Smooth muscle cell (in vitro differentiated cells): ENCODE measurements at regions not wholly inside any gene's neighbourhood (a gene's known extent, or its start where the extent isn't known, plus 50 kb on each side); places are given as distances from the start of the nearest gene placed in this dataset.

Experiments used
- DNase-seq: peaks from one replicate; lab custom pipeline; 2025; ENCODE audit not compliant: unreplicated experiment; lab: John Stamatoyannopoulos, UW
- H2AFZ ChIP-seq: fragments of 200-600 bp; sonication (generic); 2 replicates; pipeline ENCODE4 v1.6.0; 2016; ENCODE audit warnings: antibody characterized with exemption, low read depth, mild to moderate bottlenecking
- H3F3A ChIP-seq: fragments of 200-600 bp; sonication (generic); 2 replicates; pipeline ENCODE4 v1.6.0; 2017; ENCODE audit warnings: antibody characterized with exemption, low read depth
- H3K27ac ChIP-seq: fragments of 200-600 bp; sonication (generic); 2 replicates; pipeline ENCODE4 v1.5.1; 2016; ENCODE audit warnings: low read depth, mild to moderate bottlenecking
- H3K27me3 ChIP-seq: fragments of 200-600 bp; sonication (generic); 2 replicates; pipeline ENCODE4 v1.6.1; 2016; ENCODE audit warnings: low read depth, mild to moderate bottlenecking
- H3K36me3 ChIP-seq: fragments of 200-600 bp; sonication (generic); 2 replicates; pipeline ENCODE4 v1.5.1; 2016; ENCODE audit warnings: low read depth
- H3K4me1 ChIP-seq: fragments of 200-600 bp; sonication (generic); 2 replicates; pipeline ENCODE4 v1.5.1; 2016; ENCODE audit warnings: low read depth
- H3K4me2 ChIP-seq: fragments of 200-600 bp; sonication (generic); 2 replicates; pipeline ENCODE4 v1.6.0; 2016; ENCODE audit warnings: mild to moderate bottlenecking
- H3K4me3 ChIP-seq: fragments of 200-600 bp; sonication (generic); 2 replicates; pipeline ENCODE4 v1.5.1; 2016; ENCODE audit warnings: mild to moderate bottlenecking
- H3K79me2 ChIP-seq: fragments of 200-600 bp; sonication (generic); 2 replicates; pipeline ENCODE4 v1.6.0; 2016; ENCODE audit warnings: low read depth, mild to moderate bottlenecking
- H3K9ac ChIP-seq: fragments of 200-600 bp; sonication (generic); 2 replicates; pipeline ENCODE4 v1.6.0; 2016; ENCODE audit warnings: low read depth
- H3K9me3 ChIP-seq: fragments of 200-600 bp; sonication (generic); replicated peaks from 2 replicates; pipeline ENCODE4 v1.5.1; 2016; ENCODE audit warnings: low read depth
- H4K20me1 ChIP-seq: fragments of 200-600 bp; sonication (generic); 2 replicates; pipeline ENCODE4 v1.6.0; 2016; ENCODE audit warnings: low read depth
- WGBS: methylation state at CpG from one replicate; pipeline ENCODE4 v1.1.7; 2016; ENCODE audit warnings: low lambda C conversion rate; 5-methylcytosine and 5-hydroxymethylcytosine counted together
- TF ChIP-seq, protein P1 (sequence below): fragments of 200-600 bp; sonication (generic); IDR thresholded peaks from 2 replicates; pipeline ENCODE4 v1.5.1; 2017; ENCODE audit warnings: borderline replicate concordance, mild to moderate bottlenecking, antibody characterized with exemption; ENCODE audit not compliant: insufficient read depth, poor library complexity, severe bottlenecking

GRCh38 chr7:117929237-117929636, 56.0 kb upstream of the CTTNBP2 start:
- Histone ChIP-seq H3K9ac (no peak overlapping the region), H3K27ac (no peak overlapping the region), H4K20me1 (no peaks in the 10 kb centered on the region), H3K4me3 (no peak overlapping the region), H3K36me3 (no peaks in the 10 kb centered on the region), H3K4me2 (no peak overlapping the region), H3K79me2 (no peaks in the 10 kb centered on the region), H3K27me3 (no peaks in the 10 kb centered on the region), H3K4me1 (no peaks in the 10 kb centered on the region), H2AFZ (no peak overlapping the region), H3K9me3 (no peaks in the 10 kb centered on the region), H3F3A (no peaks in the 10 kb centered on the region)
- TF ChIP-seq, protein P1, sequence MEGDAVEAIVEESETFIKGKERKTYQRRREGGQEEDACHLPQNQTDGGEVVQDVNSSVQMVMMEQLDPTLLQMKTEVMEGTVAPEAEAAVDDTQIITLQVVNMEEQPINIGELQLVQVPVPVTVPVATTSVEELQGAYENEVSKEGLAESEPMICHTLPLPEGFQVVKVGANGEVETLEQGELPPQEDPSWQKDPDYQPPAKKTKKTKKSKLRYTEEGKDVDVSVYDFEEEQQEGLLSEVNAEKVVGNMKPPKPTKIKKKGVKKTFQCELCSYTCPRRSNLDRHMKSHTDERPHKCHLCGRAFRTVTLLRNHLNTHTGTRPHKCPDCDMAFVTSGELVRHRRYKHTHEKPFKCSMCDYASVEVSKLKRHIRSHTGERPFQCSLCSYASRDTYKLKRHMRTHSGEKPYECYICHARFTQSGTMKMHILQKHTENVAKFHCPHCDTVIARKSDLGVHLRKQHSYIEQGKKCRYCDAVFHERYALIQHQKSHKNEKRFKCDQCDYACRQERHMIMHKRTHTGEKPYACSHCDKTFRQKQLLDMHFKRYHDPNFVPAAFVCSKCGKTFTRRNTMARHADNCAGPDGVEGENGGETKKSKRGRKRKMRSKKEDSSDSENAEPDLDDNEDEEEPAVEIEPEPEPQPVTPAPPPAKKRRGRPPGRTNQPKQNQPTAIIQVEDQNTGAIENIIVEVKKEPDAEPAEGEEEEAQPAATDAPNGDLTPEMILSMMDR: no peak
- no peak for DNase-seq

- Histone ChIP-seq H3K36me3 (no peaks in the 10 kb centered on the region), H2AFZ (no peak overlapping the region), H3K4me1 (no peaks in the 10 kb centered on the region), H3K79me2 (no peaks in the 10 kb centered on the region), H3K9ac (no peak overlapping the region), H3K9me3 (no peaks in the 10 kb centered on the region), H3K27ac (no peak overlapping the region), H3F3A (no peaks in the 10 kb centered on the region), H4K20me1 (no peaks in the 10 kb centered on the region), H3K27me3 (no peaks in the 10 kb centered on the region), H3K4me3 (no peak overlapping the region), H3K4me2 (no peak overlapping the region)
- WGBS: 88% methylated on average over 5 of the region's 5 CpGs
- TF ChIP-seq, protein P1: no peak
- DNase-seq: no peak
Measured at GRCh38 chr7:117931314-117931713, 58.1 kb upstream of the CTTNBP2 start.

DNA sequence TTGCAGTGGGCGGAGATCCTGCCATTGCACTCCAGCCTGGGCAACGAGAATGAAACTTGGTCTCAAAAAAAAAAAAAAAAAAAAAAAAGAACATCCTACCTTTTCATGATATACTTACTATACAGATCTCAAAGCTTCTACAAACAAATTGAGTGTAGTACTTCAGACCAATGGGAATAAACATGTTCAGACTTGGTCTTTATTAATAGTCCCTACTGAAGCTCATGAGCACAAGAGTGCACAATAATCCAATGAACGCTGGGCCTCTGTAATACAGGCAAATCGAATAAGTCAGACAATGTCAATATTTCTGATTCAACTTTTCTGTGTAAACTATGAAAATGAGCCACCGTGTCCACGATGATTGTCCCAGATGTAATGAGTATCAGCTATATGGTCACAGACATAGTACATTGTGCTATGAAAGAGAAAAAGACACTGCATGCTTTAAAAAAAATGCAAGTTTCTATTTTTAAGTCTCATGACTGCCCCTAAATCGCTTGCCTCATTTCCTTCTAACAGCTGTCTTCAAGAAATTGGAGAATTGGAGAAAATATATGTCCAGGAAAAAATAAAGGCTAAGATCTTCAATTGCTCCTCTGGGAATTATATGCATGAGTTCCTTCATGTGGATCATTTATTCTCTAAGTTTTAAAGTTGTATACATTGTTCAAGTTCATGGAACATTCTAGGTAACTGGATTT, 64.0 kb upstream of the CTTNBP2 start:
- WGBS: 96% methylated on average over 7 of the region's 7 CpGs
- H3K4me2 ChIP-seq: no peak overlapping the region
- H2AFZ ChIP-seq: no peak overlapping the region
- no peaks in the 10 kb centered on the region for H3K9me3 ChIP-seq
- no peaks in the 10 kb centered on the region for H3K27me3 ChIP-seq
- TF ChIP-seq, protein P1: no peak
- no peaks in the 10 kb centered on the region for H3K4me1 ChIP-seq
- H3K79me2 ChIP-seq: no peaks in the 10 kb centered on the region
- H3K4me3 ChIP-seq: no peak overlapping the region
- H3F3A ChIP-seq: no peaks in the 10 kb centered on the region
- H3K36me3 ChIP-seq: no peaks in the 10 kb centered on the region
- H4K20me1 ChIP-seq: no peaks in the 10 kb centered on the region
- H3K27ac ChIP-seq: no peak overlapping the region
- H3K9ac ChIP-seq: no peak overlapping the region
- no peak for DNase-seq

- TF ChIP-seq, protein P1: no peak
- H3K9ac ChIP-seq: no peak overlapping the region
- H3K27me3 ChIP-seq: no peaks in the 10 kb centered on the region
- H3K4me2 ChIP-seq: no peak overlapping the region
- DNase-seq: no peak
- H3F3A ChIP-seq: no peaks in the 10 kb centered on the region
- H3K9me3 ChIP-seq: no peaks in the 10 kb centered on the region
- no peak overlapping the region for H3K4me3 ChIP-seq
- no peaks in the 10 kb centered on the region for H3K4me1 ChIP-seq
- no peaks in the 10 kb centered on the region for H4K20me1 ChIP-seq
- H2AFZ ChIP-seq: no peak overlapping the region
- no peaks in the 10 kb centered on the region for H3K36me3 ChIP-seq
- H3K79me2 ChIP-seq: no peaks in the 10 kb centered on the region
- H3K27ac ChIP-seq: no peak overlapping the region
- 92% methylated on average over 2 of the region's 2 CpGs for WGBS
Measured at GRCh38 chr7:117937753-117938483, 64.7 kb upstream of the CTTNBP2 start.
